Suprapubic skin (tissue), 4 donors: ENCODE measurements at regions not wholly inside any gene's neighbourhood (a gene's known extent, or its start where the extent isn't known, plus 50 kb on each side); places are given as distances from the start of the nearest gene placed in this dataset.

Source experiments
- DNase-seq, 2 donors: peaks; one replicate each; pipeline ENCODE4 v3.0.0-alpha.2; 2019; ENCODE audit warnings: low spot score in 2 of 2
- H3K27ac ChIP-seq: fragments of 200-600 bp; sonication (generic); one replicate; pipeline ENCODE4 v1.5.1; 2019
- H3K27me3 ChIP-seq: fragments of 200-600 bp; sonication (generic); one replicate; pipeline ENCODE4 v1.5.1; 2019
- H3K36me3 ChIP-seq: fragments of 200-600 bp; sonication (generic); one replicate; pipeline ENCODE4 v1.5.1; 2019
- H3K4me1 ChIP-seq: fragments of 200-600 bp; sonication (generic); one replicate; pipeline ENCODE4 v1.5.1; 2019
- H3K4me3 ChIP-seq: fragments of 200-600 bp; sonication (generic); one replicate; pipeline ENCODE4 v1.5.1; 2019; ENCODE audit warnings: mild to moderate bottlenecking
- H3K9me3 ChIP-seq: fragments of 200-600 bp; sonication (generic); one replicate; pipeline ENCODE4 v1.5.1; 2019
- EP300 ChIP-seq: sonication (generic); formaldehyde crosslinking; IDR thresholded peaks from one replicate; pipeline ENCODE4 v1.6.1; 2017; ENCODE audit warnings: antibody characterized with exemption
- POLR2A ChIP-seq, 2 donors: fragments of 450-650 bp; IDR thresholded peaks; one replicate each; pipeline ENCODE4 v1.6.1; 2017; ENCODE audit warnings: antibody characterized with exemption in 2 of 2, mild to moderate bottlenecking in 2 of 2, moderate library complexity in 2 of 2
- POLR2AphosphoS5 ChIP-seq, 3 donors: sonication (generic); formaldehyde crosslinking; IDR thresholded peaks; one replicate each; pipeline ENCODE4 v1.6.1; 2017; ENCODE audit warnings: antibody characterized with exemption in 3 of 3
- WGBS: methylation state at CpG from one replicate; pipeline ENCODE4 v1.1.5; 2018; 5-methylcytosine and 5-hydroxymethylcytosine counted together
- TF ChIP-seq, protein P1 (sequence below), 2 donors: fragments of 200-600 bp in 1 of 2; fragments of 450-650 bp in 1 of 2; sonication (generic) in 1 of 2; IDR thresholded peaks; one replicate each; pipeline ENCODE4 v1.5.1; 2016 to 2019; ENCODE audit warnings: antibody characterized with exemption in 2 of 2, mild to moderate bottlenecking in 1 of 2, moderate library complexity in 1 of 2

GRCh38 chr10:83955406-83955805 is 183.9 kb upstream of the GHITM start:
- DNase-seq, result no peak
- H3K9me3 ChIP-seq, result no peaks in the 10 kb centered on the region
- TF ChIP-seq EP300, result no peak
- no peak for TF ChIP-seq POLR2AphosphoS5 (IDR thresholded peaks at IDR 0.05)
- no peak for TF ChIP-seq POLR2A (IDR thresholded peaks at IDR 0.05)
- H3K36me3 ChIP-seq, result no peaks in the 10 kb centered on the region
- no peaks in the 10 kb centered on the region for H3K27me3 ChIP-seq
- WGBS, result 72% methylated on average over 2 of the region's 2 CpGs
- H3K27ac ChIP-seq, result no peak overlapping the region
- H3K4me1 ChIP-seq, result no peaks in the 10 kb centered on the region
- no peak overlapping the region for H3K4me3 ChIP-seq

DNA sequence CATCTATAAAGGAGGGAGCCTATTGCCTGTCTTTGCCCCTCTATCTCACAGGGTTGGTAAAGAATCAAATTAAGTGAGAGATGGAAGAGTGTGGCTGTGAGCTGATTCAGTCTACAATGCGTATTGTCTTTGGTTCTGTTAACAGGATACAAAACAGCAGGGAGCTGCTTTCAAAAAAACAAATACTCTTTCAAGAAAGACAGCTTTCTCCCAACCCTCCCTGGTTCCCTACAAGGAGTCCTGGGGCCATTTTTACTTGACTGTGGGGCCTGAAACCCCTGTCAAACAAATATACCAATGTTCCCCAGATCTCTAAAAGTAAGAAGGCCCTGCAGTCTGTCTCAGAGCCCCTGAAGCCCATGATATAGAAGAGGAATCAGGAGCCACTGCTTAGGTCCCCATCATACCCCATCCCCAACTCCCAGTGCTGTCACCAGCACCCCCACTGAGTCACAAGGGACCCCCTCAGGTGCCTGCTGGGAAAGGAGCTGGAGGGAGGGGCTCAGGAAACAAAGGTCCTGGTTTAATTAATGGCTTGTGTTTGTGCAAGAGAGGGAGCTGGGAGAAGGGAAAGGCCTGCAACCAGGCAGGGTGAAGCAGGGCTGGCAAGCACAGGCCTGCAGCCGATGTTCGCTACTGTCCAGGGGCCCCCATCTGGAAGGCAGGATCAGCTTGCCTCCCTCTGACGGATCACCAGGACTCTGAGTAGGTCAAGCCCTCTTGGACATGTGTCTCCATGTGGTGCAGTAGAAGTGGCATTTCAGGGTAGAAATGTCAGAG is 182.0 kb upstream of the GHITM start:
- Histone ChIP-seq H3K4me1 (no peaks in the 10 kb centered on the region), H3K9me3 (no peaks in the 10 kb centered on the region), H3K4me3 (no peak overlapping the region), H3K36me3 (no peaks in the 10 kb centered on the region), H3K27ac (no peak overlapping the region), H3K27me3 (no peaks in the 10 kb centered on the region)
- WGBS, result 81% methylated on average over 4 of the region's 4 CpGs
- DNase-seq, result no peak
- no peak for TF ChIP-seq POLR2A (IDR thresholded peaks at IDR 0.05)
- TF ChIP-seq, protein P1, sequence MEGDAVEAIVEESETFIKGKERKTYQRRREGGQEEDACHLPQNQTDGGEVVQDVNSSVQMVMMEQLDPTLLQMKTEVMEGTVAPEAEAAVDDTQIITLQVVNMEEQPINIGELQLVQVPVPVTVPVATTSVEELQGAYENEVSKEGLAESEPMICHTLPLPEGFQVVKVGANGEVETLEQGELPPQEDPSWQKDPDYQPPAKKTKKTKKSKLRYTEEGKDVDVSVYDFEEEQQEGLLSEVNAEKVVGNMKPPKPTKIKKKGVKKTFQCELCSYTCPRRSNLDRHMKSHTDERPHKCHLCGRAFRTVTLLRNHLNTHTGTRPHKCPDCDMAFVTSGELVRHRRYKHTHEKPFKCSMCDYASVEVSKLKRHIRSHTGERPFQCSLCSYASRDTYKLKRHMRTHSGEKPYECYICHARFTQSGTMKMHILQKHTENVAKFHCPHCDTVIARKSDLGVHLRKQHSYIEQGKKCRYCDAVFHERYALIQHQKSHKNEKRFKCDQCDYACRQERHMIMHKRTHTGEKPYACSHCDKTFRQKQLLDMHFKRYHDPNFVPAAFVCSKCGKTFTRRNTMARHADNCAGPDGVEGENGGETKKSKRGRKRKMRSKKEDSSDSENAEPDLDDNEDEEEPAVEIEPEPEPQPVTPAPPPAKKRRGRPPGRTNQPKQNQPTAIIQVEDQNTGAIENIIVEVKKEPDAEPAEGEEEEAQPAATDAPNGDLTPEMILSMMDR (IDR thresholded peaks at IDR 0.05), result no peak
- TF ChIP-seq POLR2AphosphoS5 (IDR thresholded peaks at IDR 0.05), result no peak
- no peak for TF ChIP-seq EP300

DNA sequence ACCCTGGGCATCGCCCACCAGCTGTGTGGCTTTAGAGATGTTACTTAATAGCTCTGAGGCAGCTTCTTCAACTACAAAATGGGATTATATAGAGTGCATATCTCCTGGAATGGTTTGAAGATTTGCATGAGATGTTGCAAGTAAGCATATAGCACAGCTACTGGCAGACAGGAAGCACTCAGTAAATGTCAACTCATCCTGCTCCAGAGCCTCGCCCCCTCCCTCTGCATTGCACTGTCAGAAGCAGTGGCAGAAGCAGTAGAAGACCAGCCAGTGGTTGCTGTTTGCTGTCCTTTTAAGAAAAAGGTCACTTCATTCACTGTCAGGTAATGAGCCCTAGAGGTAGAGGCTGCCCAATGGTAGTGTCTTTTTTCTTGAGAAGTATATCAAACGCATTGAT is 180.0 kb upstream of the GHITM start:
- H3K27me3 ChIP-seq, result no peaks in the 10 kb centered on the region
- H3K36me3 ChIP-seq, result no peaks in the 10 kb centered on the region
- TF ChIP-seq, protein P1 (IDR thresholded peaks at IDR 0.05), result no peak
- TF ChIP-seq POLR2AphosphoS5 (IDR thresholded peaks at IDR 0.05), result no peak
- no peak for TF ChIP-seq POLR2A (IDR thresholded peaks at IDR 0.05)
- no peak for TF ChIP-seq EP300
- no peak for DNase-seq
- H3K4me1 ChIP-seq, result no peaks in the 10 kb centered on the region
- 87% methylated on average over 3 of the region's 3 CpGs for WGBS
- H3K4me3 ChIP-seq, result no peak overlapping the region
- H3K9me3 ChIP-seq, result no peaks in the 10 kb centered on the region
- no peak overlapping the region for H3K27ac ChIP-seq

GRCh38 chr10:83960125-83960524 is 179.2 kb upstream of the GHITM start:
- H3K36me3 ChIP-seq, result no peaks in the 10 kb centered on the region
- TF ChIP-seq EP300 (no peak), POLR2A (IDR thresholded peaks at IDR 0.05) (no peak), POLR2AphosphoS5 (IDR thresholded peaks at IDR 0.05) (no peak)
- TF ChIP-seq, protein P1 (IDR thresholded peaks at IDR 0.05), result no peak
- no peaks in the 10 kb centered on the region for H3K27me3 ChIP-seq
- no peaks in the 10 kb centered on the region for H3K9me3 ChIP-seq
- H3K27ac ChIP-seq, result no peak overlapping the region
- WGBS, result 67% methylated on average over 1 of the region's 1 CpG
- H3K4me1 ChIP-seq, result no peaks in the 10 kb centered on the region
- DNase-seq, result no peak
- no peak overlapping the region for H3K4me3 ChIP-seq

DNA sequence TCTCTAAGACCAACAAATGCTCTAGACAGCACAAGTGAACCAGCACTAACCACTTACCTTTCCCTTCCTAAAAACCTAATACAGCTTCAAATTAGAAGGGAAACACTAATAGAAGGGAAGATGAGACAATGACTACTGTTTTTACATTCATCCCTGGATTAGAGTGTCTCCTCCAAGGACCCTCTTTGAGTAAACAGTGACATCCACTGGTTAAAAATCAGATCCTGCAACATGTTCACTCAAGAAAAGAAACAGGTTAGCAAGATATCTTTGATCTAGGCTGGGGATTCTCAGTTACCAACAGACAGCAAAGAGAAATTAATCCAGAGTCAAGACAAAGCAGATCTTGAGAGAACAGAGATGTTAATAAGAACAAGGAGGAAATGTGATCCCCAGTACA is 177.7 kb upstream of the GHITM start:
- no peaks in the 10 kb centered on the region for H3K9me3 ChIP-seq
- H3K27ac ChIP-seq, result no peak overlapping the region
- TF ChIP-seq, protein P1 (IDR thresholded peaks at IDR 0.05), result no peak
- TF ChIP-seq EP300 (no peak), POLR2A (IDR thresholded peaks at IDR 0.05) (no peak), POLR2AphosphoS5 (IDR thresholded peaks at IDR 0.05) (no peak)
- H3K4me1 ChIP-seq, result no peaks in the 10 kb centered on the region
- DNase-seq, result no peak
- no peaks in the 10 kb centered on the region for H3K27me3 ChIP-seq
- H3K36me3 ChIP-seq, result no peaks in the 10 kb centered on the region
- H3K4me3 ChIP-seq, result no peak overlapping the region
